HEK293 (cell line): ENCODE measurements at regions not wholly inside any gene's neighbourhood (a gene's known extent, or its start where the extent isn't known, plus 50 kb on each side); places are given as distances from the start of the nearest gene placed in this dataset.

Experiments
- ZNF112 ChIP-seq: fragments of 450-650 bp; formaldehyde crosslinking; IDR thresholded peaks from 2 replicates; pipeline ENCODE4 v1.5.0; 2017; ENCODE audit warnings: missing biosample characterization, missing genetic modification characterization
- ZNF280D ChIP-seq: fragments of 450-650 bp; formaldehyde crosslinking; IDR thresholded peaks from 2 replicates; pipeline ENCODE4 v1.5.1; 2016; ENCODE audit warnings: missing biosample characterization, missing genetic modification characterization
- ZNF311 ChIP-seq: fragments of 450-650 bp; formaldehyde crosslinking; IDR thresholded peaks from 2 replicates; pipeline ENCODE4 v1.5.1; 2017; ENCODE audit warnings: missing biosample characterization, missing genetic modification characterization, borderline replicate concordance
- ZNF654 ChIP-seq: fragments of 450-650 bp; formaldehyde crosslinking; IDR thresholded peaks from 2 replicates; pipeline ENCODE4 v1.5.1; 2016; ENCODE audit warnings: low read depth, missing biosample characterization, missing genetic modification characterization

GRCh38 chr20:16111172-16111832 lies 461.9 kb downstream of the KIF16B start:
- TF ChIP-seq ZNF654 (tag by site-specific recombination) (no peak), ZNF280D (tag by site-specific recombination) (no peak), ZNF311 (tag by site-specific recombination) (no peak), ZNF112 (tag by site-specific recombination) (no peak)
